ENCODE measurements at regions not wholly inside any gene's neighbourhood (a gene's known extent, or its start where the extent isn't known, plus 50 kb on each side); places are given as distances from the start of the nearest gene placed in this dataset.
"Not testable (repeated sequence)": the region's sequence is repeated elsewhere in the genome, so short reads cannot be mapped to it uniquely, and the experiment has no call there.

- no peaks in the 10 kb centered on the region for H3K9me3 Mint-ChIP-seq
- no peaks in the 10 kb centered on the region for H3K4me1 Mint-ChIP-seq (ENCODE audit: low read depth)
- no peaks in the 10 kb centered on the region for H3K27me3 Mint-ChIP-seq
- H3K4me3 Mint-ChIP-seq = no peak overlapping the region
- H3K27ac Mint-ChIP-seq = no peak overlapping the region
- H3K36me3 Mint-ChIP-seq (ENCODE audit: low read depth) = no peaks in the 10 kb centered on the region
- intact Hi-C loops (cut with micrococcal nuclease) = no loop called here
These were observed 272.1 kb upstream of the DAB2 start for GRCh38 chr5:39696672-39697398.

DNA sequence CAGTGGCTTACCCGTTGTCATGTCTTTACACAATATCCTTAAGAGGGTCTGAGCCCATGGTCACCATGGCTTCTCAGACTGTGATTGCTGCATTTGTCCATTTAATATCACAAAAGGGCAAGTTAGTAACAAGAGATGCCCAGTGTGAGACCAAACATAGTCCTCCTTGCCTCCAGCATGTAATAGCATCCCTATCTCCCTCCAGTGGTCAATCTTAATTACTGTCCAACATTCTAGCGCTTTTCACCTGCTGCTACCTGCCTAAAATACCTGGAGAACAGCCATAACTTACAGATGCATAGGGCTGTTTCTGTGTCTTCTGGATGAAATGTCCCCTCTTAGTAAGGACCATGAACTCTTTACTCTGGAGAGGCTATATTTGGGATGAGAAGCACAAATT is 267.2 kb upstream of the DAB2 start:
- Mint-ChIP-seq H3K9me3 (no peaks in the 10 kb centered on the region), H3K27me3 (no peaks in the 10 kb centered on the region), H3K4me1 (ENCODE audit: low read depth) (no peaks in the 10 kb centered on the region), H3K36me3 (ENCODE audit: low read depth) (no peaks in the 10 kb centered on the region), H3K27ac (no peak overlapping the region), H3K4me3 (no peak overlapping the region)
- intact Hi-C loops (cut with micrococcal nuclease) = no loop called here

GRCh38 chr5:39691136-39691535 is 266.4 kb upstream of the DAB2 start:
- intact Hi-C loops (cut with micrococcal nuclease) = no loop called here
- H3K27me3 Mint-ChIP-seq = no peaks in the 10 kb centered on the region
- no peak overlapping the region for H3K4me3 Mint-ChIP-seq
- H3K4me1 Mint-ChIP-seq (ENCODE audit: low read depth) = no peaks in the 10 kb centered on the region
- no peaks in the 10 kb centered on the region for H3K9me3 Mint-ChIP-seq
- H3K27ac Mint-ChIP-seq = no peak overlapping the region
- no peaks in the 10 kb centered on the region for H3K36me3 Mint-ChIP-seq (ENCODE audit: low read depth)

DNA sequence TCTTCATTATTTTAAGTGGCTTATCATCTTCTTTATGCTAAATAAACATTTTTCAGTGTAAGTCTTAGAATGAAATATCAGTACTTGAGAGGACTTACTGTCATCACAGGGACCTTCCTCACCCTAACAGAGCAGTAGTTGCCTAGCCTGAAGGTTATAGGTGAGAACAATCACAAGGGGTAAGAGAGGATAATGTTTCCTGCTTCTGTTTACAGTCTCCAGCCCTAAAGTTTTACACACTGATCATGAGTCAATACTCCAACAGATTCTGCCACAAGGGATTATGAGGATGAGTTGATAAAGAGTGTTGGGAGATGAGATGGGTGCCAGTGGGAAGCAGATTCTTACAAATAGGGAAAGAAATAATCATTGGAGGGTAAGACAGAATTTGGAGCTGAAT is 265.1 kb upstream of the DAB2 start:
- H3K27me3 Mint-ChIP-seq = no peaks in the 10 kb centered on the region
- H3K4me3 Mint-ChIP-seq = no peak overlapping the region
- intact Hi-C loops (cut with micrococcal nuclease) = no loop called here
- no peaks in the 10 kb centered on the region for H3K36me3 Mint-ChIP-seq (ENCODE audit: low read depth)
- H3K4me1 Mint-ChIP-seq (ENCODE audit: low read depth) = no peaks in the 10 kb centered on the region
- no peak overlapping the region for H3K27ac Mint-ChIP-seq
- no peaks in the 10 kb centered on the region for H3K9me3 Mint-ChIP-seq

DNA sequence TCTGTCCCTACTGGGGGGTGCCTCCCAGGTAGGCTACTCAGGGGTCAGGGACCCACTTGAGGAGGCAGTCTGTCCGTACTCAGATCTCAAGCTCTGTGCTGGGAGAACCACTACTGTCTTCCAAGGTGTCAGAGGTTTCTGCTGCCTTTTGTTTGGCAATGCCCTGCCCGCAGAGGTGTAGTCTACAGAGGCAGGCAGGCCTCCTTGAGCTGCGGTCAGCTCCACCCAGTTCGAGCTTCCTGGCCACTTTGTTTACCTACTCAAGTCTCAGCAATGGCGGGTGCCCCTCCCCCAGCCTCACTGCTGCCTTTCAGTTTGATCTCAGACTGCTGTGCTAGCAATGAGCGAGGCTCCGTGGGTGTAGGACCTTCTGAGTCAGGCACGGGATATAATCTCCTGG is 263.1 kb upstream of the DAB2 start:
- H3K27ac Mint-ChIP-seq; H3K36me3 Mint-ChIP-seq (ENCODE audit: low read depth); H3K4me3 Mint-ChIP-seq; H3K4me1 Mint-ChIP-seq (ENCODE audit: low read depth); H3K27me3 Mint-ChIP-seq; intact Hi-C loops (cut with micrococcal nuclease); H3K9me3 Mint-ChIP-seq: not testable (repeated sequence)

DNA sequence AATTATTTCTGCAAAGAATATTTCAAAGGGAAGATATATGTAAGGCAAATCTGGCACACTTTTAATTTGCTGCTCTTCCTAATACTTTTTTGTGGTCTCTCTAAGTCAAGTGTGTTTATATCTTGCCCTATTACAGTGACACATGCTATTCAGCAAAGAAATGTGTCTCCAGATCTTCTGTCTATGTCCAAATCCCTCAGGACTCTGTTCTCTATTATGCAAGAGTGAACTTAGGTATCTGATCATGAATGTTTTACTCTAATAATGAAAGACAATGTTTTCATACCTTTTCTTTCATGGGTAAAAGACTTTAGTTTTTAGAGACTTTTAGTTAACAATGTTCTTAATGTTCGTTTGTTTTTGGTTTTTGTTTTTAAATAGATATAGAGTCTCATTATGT is 255.4 kb upstream of the DAB2 start:
- Mint-ChIP-seq H3K27ac (no peak overlapping the region), H3K4me3 (no peak overlapping the region), H3K27me3 (no peaks in the 10 kb centered on the region), H3K4me1 (ENCODE audit: low read depth) (no peaks in the 10 kb centered on the region), H3K9me3 (no peaks in the 10 kb centered on the region), H3K36me3 (ENCODE audit: low read depth) (no peaks in the 10 kb centered on the region)
- intact Hi-C loops (cut with micrococcal nuclease) = no loop called here

- H3K27ac Mint-ChIP-seq = no peak overlapping the region
- H3K36me3 Mint-ChIP-seq (ENCODE audit: low read depth) = no peaks in the 10 kb centered on the region
- H3K4me1 Mint-ChIP-seq (ENCODE audit: low read depth) = no peaks in the 10 kb centered on the region
- no peaks in the 10 kb centered on the region for H3K9me3 Mint-ChIP-seq
- intact Hi-C loops (cut with micrococcal nuclease) = no loop called here
- H3K27me3 Mint-ChIP-seq = peaks cover 1% of the 10 kb centered on the region
- H3K4me3 Mint-ChIP-seq = no peak overlapping the region
These were observed 253.8 kb upstream of the DAB2 start for GRCh38 chr5:39678534-39678933.

GRCh38 chr5:39675676-39676075 is 250.9 kb upstream of the DAB2 start:
- Mint-ChIP-seq H3K9me3 (no peaks in the 10 kb centered on the region), H3K27me3 (peaks cover 4% of the 10 kb centered on the region), H3K27ac (no peak overlapping the region), H3K36me3 (ENCODE audit: low read depth) (no peaks in the 10 kb centered on the region), H3K4me1 (ENCODE audit: low read depth) (no peaks in the 10 kb centered on the region), H3K4me3 (no peak overlapping the region)
- intact Hi-C loops (cut with micrococcal nuclease) = no loop called here

DNA sequence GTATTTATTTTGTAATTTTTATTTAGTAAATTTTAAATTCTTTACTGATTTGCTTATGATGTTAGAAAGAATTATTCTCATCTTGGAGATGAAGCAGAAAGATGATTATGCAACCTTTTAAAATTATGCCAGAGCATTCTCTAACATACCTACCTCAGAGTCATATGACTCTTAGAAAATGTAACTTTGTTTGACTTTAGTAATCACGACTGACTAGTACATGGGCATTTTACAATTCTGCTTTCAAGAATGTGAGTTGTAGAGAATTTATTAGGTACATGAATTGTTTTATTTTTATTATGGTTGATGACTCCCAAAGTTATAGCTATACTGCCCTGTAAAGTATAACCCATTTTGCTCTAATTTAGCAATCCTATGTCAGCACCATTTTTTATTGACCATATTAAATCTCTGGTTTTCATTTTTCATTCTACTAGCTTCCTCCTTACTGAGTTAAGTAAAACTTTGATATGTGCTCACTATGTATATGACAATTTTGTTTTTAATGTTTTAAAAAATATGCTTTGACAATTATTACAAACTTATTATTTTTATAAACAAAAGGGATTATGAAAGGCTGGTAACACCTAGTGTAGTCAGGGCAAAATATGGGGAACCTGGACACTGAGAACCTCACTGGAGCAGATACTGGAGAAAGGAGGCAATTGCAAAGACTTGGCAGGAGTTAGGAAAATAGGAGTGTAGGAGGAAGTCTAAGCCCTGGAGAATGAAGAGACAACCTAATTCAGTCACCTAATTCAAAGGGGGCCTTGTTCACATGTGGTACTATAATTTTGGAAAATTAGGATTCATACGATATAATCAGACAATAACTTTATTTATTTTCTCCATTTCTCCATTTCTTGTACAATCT is 249.7 kb upstream of the DAB2 start:
- no peaks in the 10 kb centered on the region for H3K36me3 Mint-ChIP-seq (ENCODE audit: low read depth)
- intact Hi-C loops (cut with micrococcal nuclease) = no loop called here
- H3K27ac Mint-ChIP-seq = no peak overlapping the region
- no peak overlapping the region for H3K4me3 Mint-ChIP-seq
- H3K27me3 Mint-ChIP-seq = peaks cover 4% of the 10 kb centered on the region
- no peaks in the 10 kb centered on the region for H3K4me1 Mint-ChIP-seq (ENCODE audit: low read depth)
- no peaks in the 10 kb centered on the region for H3K9me3 Mint-ChIP-seq

GRCh38 chr5:39671561-39671961 is 246.8 kb upstream of the DAB2 start:
- H3K9me3 Mint-ChIP-seq = no peaks in the 10 kb centered on the region
- no peak overlapping the region for H3K27ac Mint-ChIP-seq
- H3K27me3 Mint-ChIP-seq = peaks cover 4% of the 10 kb centered on the region
- no peaks in the 10 kb centered on the region for H3K4me1 Mint-ChIP-seq (ENCODE audit: low read depth)
- intact Hi-C loops (cut with micrococcal nuclease) = no loop called here
- H3K36me3 Mint-ChIP-seq (ENCODE audit: low read depth) = no peaks in the 10 kb centered on the region
- no peak overlapping the region for H3K4me3 Mint-ChIP-seq

GRCh38 chr5:39670955-39671354 is 246.2 kb upstream of the DAB2 start:
- Mint-ChIP-seq H3K9me3 (no peaks in the 10 kb centered on the region), H3K27me3 (peaks cover 4% of the 10 kb centered on the region), H3K27ac (no peak overlapping the region), H3K36me3 (ENCODE audit: low read depth) (no peaks in the 10 kb centered on the region), H3K4me3 (no peak overlapping the region), H3K4me1 (ENCODE audit: low read depth) (no peaks in the 10 kb centered on the region)
- intact Hi-C loops (cut with micrococcal nuclease) = no loop called here

DNA sequence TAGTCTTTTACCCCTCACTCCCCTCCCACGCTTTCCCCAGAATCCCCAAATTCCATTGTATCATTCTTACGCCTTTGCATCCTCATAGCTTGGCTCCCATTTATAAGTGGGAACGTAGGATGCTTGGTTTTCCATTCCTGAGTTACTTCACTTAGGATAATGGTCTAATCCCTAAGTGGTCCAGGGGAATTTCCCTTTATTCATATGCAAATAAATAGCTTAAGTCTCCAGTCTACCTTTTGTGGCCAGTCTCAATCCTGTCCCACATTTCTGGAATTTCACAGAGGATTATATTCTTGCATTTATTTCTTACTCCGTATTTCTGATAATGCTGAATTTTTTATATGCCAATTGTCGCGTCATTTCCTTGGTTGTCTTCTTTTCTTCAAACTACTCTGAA is 245.6 kb upstream of the DAB2 start:
- Mint-ChIP-seq H3K4me3 (no peak overlapping the region), H3K27me3 (peaks cover 4% of the 10 kb centered on the region), H3K9me3 (no peaks in the 10 kb centered on the region), H3K27ac (no peak overlapping the region), H3K4me1 (ENCODE audit: low read depth) (no peaks in the 10 kb centered on the region), H3K36me3 (ENCODE audit: low read depth) (no peaks in the 10 kb centered on the region)
- intact Hi-C loops (cut with micrococcal nuclease) = no loop called here

DNA sequence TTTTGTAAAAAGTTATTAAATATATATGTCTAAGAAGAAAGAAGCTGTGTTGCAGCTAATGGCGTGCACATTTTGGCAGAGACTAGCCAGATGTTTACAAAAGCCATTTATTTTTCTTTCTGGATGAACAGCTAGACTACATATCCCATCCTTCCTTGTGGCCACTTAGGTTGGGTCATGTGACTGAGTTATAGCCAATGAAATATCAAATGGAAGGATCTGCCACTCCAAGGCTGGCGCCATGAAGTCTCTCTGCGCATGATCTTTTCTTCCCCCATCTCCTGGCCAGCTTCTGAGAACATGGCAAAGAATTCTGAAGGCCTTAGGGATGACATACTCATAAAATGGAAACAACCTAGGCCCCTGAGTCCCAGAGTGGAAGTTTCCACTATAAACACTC is 244.2 kb upstream of the DAB2 start:
- Mint-ChIP-seq H3K4me1 (ENCODE audit: low read depth) (no peaks in the 10 kb centered on the region), H3K27me3 (peaks cover 2% of the 10 kb centered on the region), H3K9me3 (peaks cover 10% of the 10 kb centered on the region), H3K27ac (no peak overlapping the region), H3K4me3 (no peak overlapping the region), H3K36me3 (ENCODE audit: low read depth) (no peaks in the 10 kb centered on the region)
- intact Hi-C loops (cut with micrococcal nuclease) = no loop called here

DNA sequence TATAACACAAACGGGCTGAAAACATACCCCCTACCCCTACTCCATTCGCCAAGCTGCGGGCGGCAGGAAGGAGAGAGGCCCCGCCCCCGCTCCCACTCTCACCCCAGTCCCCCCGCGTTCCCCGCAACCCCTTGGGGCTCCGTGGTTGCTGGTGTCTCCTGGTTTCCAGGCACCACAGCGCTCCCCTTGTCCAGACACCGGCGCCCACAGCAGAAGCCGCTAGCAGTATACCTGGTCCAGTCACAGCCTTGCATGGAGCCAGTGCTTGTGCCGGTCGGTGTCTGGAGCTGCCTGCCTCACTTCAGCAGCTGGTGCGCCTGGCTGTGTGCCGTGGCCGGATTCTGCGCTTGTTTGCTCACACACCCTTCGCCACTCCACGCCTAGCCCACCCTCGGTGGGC is 240.5 kb upstream of the DAB2 start:
- peaks cover 10% of the 10 kb centered on the region for H3K9me3 Mint-ChIP-seq
- H3K4me3 Mint-ChIP-seq = no peak overlapping the region
- peaks cover 9% of the 10 kb centered on the region for H3K4me1 Mint-ChIP-seq (ENCODE audit: low read depth)
- H3K27ac Mint-ChIP-seq = no peak overlapping the region
- intact Hi-C loops (cut with micrococcal nuclease) = no loop called here
- H3K27me3 Mint-ChIP-seq = no peaks in the 10 kb centered on the region
- no peaks in the 10 kb centered on the region for H3K36me3 Mint-ChIP-seq (ENCODE audit: low read depth)

DNA sequence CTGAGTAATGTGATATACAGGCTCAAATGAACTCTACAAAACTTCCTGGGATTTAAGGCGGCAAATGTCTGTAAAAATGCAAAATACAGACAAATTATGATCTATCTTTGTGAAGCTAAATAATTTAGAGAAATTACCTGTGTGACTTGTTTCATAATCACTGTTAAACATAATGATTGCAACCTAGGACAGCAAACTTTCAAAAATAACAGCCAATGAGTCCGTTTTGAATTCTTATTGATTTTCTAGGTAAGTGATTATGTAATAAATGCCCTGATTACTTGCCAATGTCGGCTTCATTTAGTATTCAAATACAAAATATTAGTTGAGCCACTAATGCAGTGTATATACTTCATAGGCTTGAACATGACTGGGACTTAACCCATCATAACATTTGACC is 238.2 kb upstream of the DAB2 start:
- Mint-ChIP-seq H3K4me1 (ENCODE audit: low read depth) (peaks cover 9% of the 10 kb centered on the region), H3K36me3 (ENCODE audit: low read depth) (no peaks in the 10 kb centered on the region), H3K27me3 (no peaks in the 10 kb centered on the region), H3K9me3 (peaks cover 10% of the 10 kb centered on the region), H3K4me3 (no peak overlapping the region), H3K27ac (no peak overlapping the region)
- intact Hi-C loops (cut with micrococcal nuclease) = no loop called here
